ENCODE measurements at regions not wholly inside any gene's neighbourhood (a gene's known extent, or its start where the extent isn't known, plus 50 kb on each side); places are given as distances from the start of the nearest gene placed in this dataset.
A peak's percentile ranks its signal among the peaks of the same experiment; 100 is the strongest.

DNA sequence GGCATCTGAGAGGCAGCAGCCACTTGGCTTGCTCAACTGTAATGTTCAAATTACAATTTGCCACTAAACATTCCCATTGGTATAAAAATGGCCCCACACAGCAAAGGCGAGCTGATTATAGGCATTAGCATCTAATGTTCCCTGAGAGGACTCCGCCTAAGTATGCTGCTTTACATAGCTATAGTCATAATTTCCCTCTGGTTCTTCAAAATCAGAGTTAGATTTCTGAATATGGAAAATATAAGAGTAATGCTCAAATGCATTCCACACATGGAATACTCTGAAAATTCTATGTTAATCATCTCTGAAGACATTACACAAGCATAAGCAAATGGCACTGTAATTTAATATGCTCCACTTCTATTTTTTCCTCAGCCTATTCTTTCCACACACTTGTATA lies 83.7 kb upstream of the BTG1 start:
- no peak for DNase-seq
- no peak overlapping the region for H3K9ac ChIP-seq (ENCODE audit: low read length)
- H3K27me3 ChIP-seq (ENCODE audit: low read length): no peaks in the 10 kb centered on the region; the same call in 1 of the 2 replicates
- H3K4me3 ChIP-seq (ENCODE audit: low read length): no peak overlapping the region
- H3K9me2 ChIP-seq (replicated peaks; ENCODE audit: insufficient read depth, low read length): no peaks in the 10 kb centered on the region
- H3K9me3 ChIP-seq (ENCODE audit: low read length): no peaks in the 10 kb centered on the region
- no peak overlapping the region for H3K4me2 ChIP-seq (ENCODE audit: low read depth, low read length, poor library complexity, severe bottlenecking)
- peaks cover 6% of the 10 kb centered on the region for H3K4me1 ChIP-seq (ENCODE audit: low read length)
- no peaks in the 10 kb centered on the region for H3K36me3 ChIP-seq (ENCODE audit: insufficient read depth, low read length)
- H4K20me1 ChIP-seq (ENCODE audit: insufficient read depth, low read depth, low read length): no peaks in the 10 kb centered on the region
- no peak overlapping the region for H2AFZ ChIP-seq (ENCODE audit: low read length)
- no peaks in the 10 kb centered on the region for H3K79me2 ChIP-seq (ENCODE audit: low read length)
- H3K27ac ChIP-seq (ENCODE audit: low read length): no peak overlapping the region

- peaks cover 6% of the 10 kb centered on the region for H3K4me1 ChIP-seq (ENCODE audit: low read length)
- no peaks in the 10 kb centered on the region for H3K79me2 ChIP-seq (ENCODE audit: low read length)
- H2AFZ ChIP-seq (ENCODE audit: low read length): no peak overlapping the region
- no peaks in the 10 kb centered on the region for H3K9me2 ChIP-seq (replicated peaks; ENCODE audit: insufficient read depth, low read length)
- H3K4me3 ChIP-seq (ENCODE audit: low read length): no peak overlapping the region
- H4K20me1 ChIP-seq (ENCODE audit: insufficient read depth, low read depth, low read length): no peaks in the 10 kb centered on the region
- H3K27me3 ChIP-seq (ENCODE audit: low read length): no peaks in the 10 kb centered on the region; the same call in 1 of the 2 replicates
- no peak overlapping the region for H3K27ac ChIP-seq (ENCODE audit: low read length)
- no peaks in the 10 kb centered on the region for H3K36me3 ChIP-seq (ENCODE audit: insufficient read depth, low read length)
- no peak overlapping the region for H3K9ac ChIP-seq (ENCODE audit: low read length)
- no peak overlapping the region for H3K4me2 ChIP-seq (ENCODE audit: low read depth, low read length, poor library complexity, severe bottlenecking)
- H3K9me3 ChIP-seq (ENCODE audit: low read length): no peaks in the 10 kb centered on the region
- no peak for DNase-seq
Measured at GRCh38 chr12:92226961-92227360, 81.3 kb upstream of the BTG1 start.

- Histone ChIP-seq H3K36me3 (ENCODE audit: insufficient read depth, low read length) (no peaks in the 10 kb centered on the region), H4K20me1 (ENCODE audit: insufficient read depth, low read depth, low read length) (no peaks in the 10 kb centered on the region)
Measured at GRCh38 chr12:92226071-92226661, 80.5 kb upstream of the BTG1 start.

DNA sequence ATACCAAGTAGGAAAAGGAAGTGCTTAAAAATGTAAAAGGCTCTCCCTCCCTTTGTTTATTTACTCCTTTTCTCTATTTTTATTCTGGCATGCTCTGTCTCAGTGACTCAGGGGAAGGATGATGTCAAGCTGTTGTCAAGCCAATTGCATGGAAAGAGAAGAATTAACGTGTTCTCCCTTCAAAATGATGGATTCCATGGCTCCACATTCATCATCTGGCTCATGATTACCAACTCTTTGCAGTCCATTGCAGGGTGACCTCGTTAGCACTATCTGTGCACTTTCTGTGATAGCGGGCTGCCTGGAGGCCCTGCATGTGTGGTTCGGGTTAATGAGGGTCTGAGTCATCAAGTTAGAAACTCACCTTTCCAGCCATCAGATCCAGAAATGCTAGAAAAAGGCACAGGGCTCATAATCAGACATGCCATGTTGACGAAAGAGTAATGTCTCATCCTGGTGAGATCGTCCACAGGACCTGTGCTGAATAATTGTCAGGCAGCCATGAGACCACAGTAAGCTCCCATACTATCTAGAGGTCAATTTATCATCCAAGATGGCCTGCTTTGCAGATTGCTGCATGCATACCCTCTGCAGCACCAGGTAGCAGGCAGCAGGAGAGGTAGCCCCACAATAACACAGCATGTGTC lies 79.2 kb upstream of the BTG1 start:
- H3K79me2 ChIP-seq (ENCODE audit: low read length): no peaks in the 10 kb centered on the region
- H3K4me3 ChIP-seq (ENCODE audit: low read length): no peak overlapping the region
- H3K36me3 ChIP-seq (ENCODE audit: insufficient read depth, low read length): no peaks in the 10 kb centered on the region
- H3K4me1 ChIP-seq (ENCODE audit: low read length): peaks cover 6% of the 10 kb centered on the region
- no peak overlapping the region for H3K9ac ChIP-seq (ENCODE audit: low read length)
- H2AFZ ChIP-seq (ENCODE audit: low read length): no peak overlapping the region
- H3K9me2 ChIP-seq (replicated peaks; ENCODE audit: insufficient read depth, low read length): no peaks in the 10 kb centered on the region
- H3K9me3 ChIP-seq (ENCODE audit: low read length): no peaks in the 10 kb centered on the region
- no peaks in the 10 kb centered on the region for H4K20me1 ChIP-seq (ENCODE audit: insufficient read depth, low read depth, low read length)
- H3K27ac ChIP-seq (ENCODE audit: low read length): no peak overlapping the region
- no peak for DNase-seq
- no peaks in the 10 kb centered on the region; the same call in 1 of the 2 replicates for H3K27me3 ChIP-seq (ENCODE audit: low read length)
- no peak overlapping the region for H3K4me2 ChIP-seq (ENCODE audit: low read depth, low read length, poor library complexity, severe bottlenecking)

More at GRCh38 chr12:92226071-92226661, 80.5 kb upstream of the BTG1 start:
- Histone ChIP-seq H3K27me3 (ENCODE audit: low read length) (no peaks in the 10 kb centered on the region; the same call in 1 of the 2 replicates), H2AFZ (ENCODE audit: low read length) (no peak overlapping the region), H3K9ac (ENCODE audit: low read length) (no peak overlapping the region), H3K4me2 (ENCODE audit: low read depth, low read length, poor library complexity, severe bottlenecking) (no peak overlapping the region), H3K4me1 (ENCODE audit: low read length) (peaks cover 6% of the 10 kb centered on the region), H3K79me2 (ENCODE audit: low read length) (no peaks in the 10 kb centered on the region), H3K27ac (ENCODE audit: low read length) (no peak overlapping the region), H3K4me3 (ENCODE audit: low read length) (no peak overlapping the region), H3K9me3 (ENCODE audit: low read length) (no peaks in the 10 kb centered on the region), H3K9me2 (replicated peaks; ENCODE audit: insufficient read depth, low read length) (no peaks in the 10 kb centered on the region)
- no peak for DNase-seq

DNA sequence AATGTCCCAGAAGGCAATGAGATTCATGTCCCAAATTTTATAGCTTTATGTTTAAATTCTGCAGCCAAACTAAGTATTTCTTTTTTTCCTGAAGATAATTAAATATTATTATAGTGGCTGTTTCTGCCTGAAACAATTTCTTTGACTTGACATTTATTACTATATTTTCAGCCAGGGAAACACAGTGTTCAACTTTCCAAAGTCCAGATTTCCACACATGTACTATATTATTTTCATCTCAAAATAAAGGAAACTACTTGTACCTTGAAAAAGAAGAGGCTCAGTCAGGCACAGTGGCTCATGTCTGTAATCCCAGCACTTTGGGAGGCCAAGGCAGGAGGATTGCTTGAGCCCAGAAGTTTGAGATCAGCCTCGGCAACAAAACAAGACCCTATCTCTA lies 77.8 kb upstream of the BTG1 start:
- no peak overlapping the region for H2AFZ ChIP-seq (ENCODE audit: low read length)
- no peaks in the 10 kb centered on the region for H3K9me2 ChIP-seq (replicated peaks; ENCODE audit: insufficient read depth, low read length)
- DNase-seq: no peak
- peaks cover 10% of the 10 kb centered on the region for H3K4me1 ChIP-seq (ENCODE audit: low read length)
- H3K9ac ChIP-seq (ENCODE audit: low read length): no peak overlapping the region
- H3K4me2 ChIP-seq (ENCODE audit: low read depth, low read length, poor library complexity, severe bottlenecking): no peak overlapping the region
- no peaks in the 10 kb centered on the region for H3K9me3 ChIP-seq (ENCODE audit: low read length)
- H3K79me2 ChIP-seq (ENCODE audit: low read length): no peaks in the 10 kb centered on the region
- H3K27me3 ChIP-seq (ENCODE audit: low read length): no peaks in the 10 kb centered on the region
- H4K20me1 ChIP-seq (ENCODE audit: insufficient read depth, low read depth, low read length): no peaks in the 10 kb centered on the region
- H3K4me3 ChIP-seq (ENCODE audit: low read length): no peak overlapping the region
- H3K27ac ChIP-seq (ENCODE audit: low read length): no peak overlapping the region
- H3K36me3 ChIP-seq (ENCODE audit: insufficient read depth, low read length): no peaks in the 10 kb centered on the region

GRCh38 chr12:92221656-92222315 lies 76.1 kb upstream of the BTG1 start:
- H4K20me1 ChIP-seq (ENCODE audit: insufficient read depth, low read depth, low read length): no peaks in the 10 kb centered on the region
- H3K4me1 ChIP-seq (ENCODE audit: low read length): peaks cover 25% of the 10 kb centered on the region
- H3K4me2 ChIP-seq (ENCODE audit: low read depth, low read length, poor library complexity, severe bottlenecking): no peak overlapping the region
- no peaks in the 10 kb centered on the region for H3K9me3 ChIP-seq (ENCODE audit: low read length)
- H3K9me2 ChIP-seq (replicated peaks; ENCODE audit: insufficient read depth, low read length): no peaks in the 10 kb centered on the region
- no peak overlapping the region for H3K4me3 ChIP-seq (ENCODE audit: low read length)
- no peak overlapping the region for H3K27ac ChIP-seq (ENCODE audit: low read length)
- H3K27me3 ChIP-seq (ENCODE audit: low read length): no peaks in the 10 kb centered on the region
- no peak for DNase-seq
- H3K9ac ChIP-seq (ENCODE audit: low read length): no peak overlapping the region
- H3K79me2 ChIP-seq (ENCODE audit: low read length): no peaks in the 10 kb centered on the region
- no peaks in the 10 kb centered on the region for H3K36me3 ChIP-seq (ENCODE audit: insufficient read depth, low read length)
- no peak overlapping the region for H2AFZ ChIP-seq (ENCODE audit: low read length)

DNA sequence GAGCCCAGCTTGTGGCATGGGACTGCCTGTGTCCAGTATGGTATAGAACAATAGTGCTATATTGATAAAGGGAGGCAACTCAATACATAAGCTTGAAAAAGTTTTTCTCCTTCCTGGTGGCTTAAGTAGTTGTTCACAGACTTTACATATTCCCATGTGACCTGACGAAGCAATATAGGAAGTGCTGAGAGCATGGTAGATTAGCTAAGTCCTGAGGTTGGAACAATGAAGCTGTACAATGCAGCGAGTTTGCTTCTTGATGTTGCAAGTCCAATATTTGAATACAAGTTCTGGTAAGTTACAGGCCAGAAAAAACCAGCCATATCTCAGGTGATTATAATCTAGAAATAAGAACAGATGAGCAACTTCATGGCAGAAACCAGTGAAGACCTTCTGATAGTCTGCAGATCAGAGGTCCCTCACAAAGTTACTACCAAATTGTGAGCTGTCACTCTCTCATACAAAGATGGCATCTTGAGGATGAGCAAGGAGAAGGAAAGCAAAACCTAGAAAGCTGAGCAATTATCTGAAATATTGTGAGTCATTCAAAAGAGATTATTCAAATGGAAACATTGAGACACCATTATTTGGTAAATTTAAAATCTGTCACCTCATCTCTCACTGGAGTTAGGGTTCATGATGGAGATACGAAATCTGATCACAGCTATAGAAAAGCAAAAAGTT lies 72.9 kb upstream of the BTG1 start:
- Histone ChIP-seq H3K4me2 (ENCODE audit: low read depth, low read length, poor library complexity, severe bottlenecking) (peak overlapping the region; percentile 50), H3K4me3 (ENCODE audit: low read length) (no peak overlapping the region), H3K27me3 (ENCODE audit: low read length) (no peaks in the 10 kb centered on the region), H2AFZ (ENCODE audit: low read length) (peak overlapping the region; percentile 87), H3K27ac (ENCODE audit: low read length) (peak overlapping the region; percentile 20; the same call in 1 of the 2 replicates), H3K4me1 (ENCODE audit: low read length) (peaks cover 22% of the 10 kb centered on the region), H3K9me3 (ENCODE audit: low read length) (no peaks in the 10 kb centered on the region), H3K9ac (ENCODE audit: low read length) (no peak overlapping the region), H4K20me1 (ENCODE audit: insufficient read depth, low read depth, low read length) (no peaks in the 10 kb centered on the region), H3K9me2 (replicated peaks; ENCODE audit: insufficient read depth, low read length) (no peaks in the 10 kb centered on the region), H3K79me2 (ENCODE audit: low read length) (no peaks in the 10 kb centered on the region), H3K36me3 (ENCODE audit: insufficient read depth, low read length) (no peaks in the 10 kb centered on the region)
- peak; percentile 71 for DNase-seq

GRCh38 chr12:92216092-92216491 lies 70.4 kb upstream of the BTG1 start:
- Histone ChIP-seq H3K4me2 (ENCODE audit: low read depth, low read length, poor library complexity, severe bottlenecking) (no peak overlapping the region), H3K79me2 (ENCODE audit: low read length) (no peaks in the 10 kb centered on the region), H4K20me1 (ENCODE audit: insufficient read depth, low read depth, low read length) (no peaks in the 10 kb centered on the region), H3K4me3 (ENCODE audit: low read length) (no peak overlapping the region), H3K9me2 (replicated peaks; ENCODE audit: insufficient read depth, low read length) (no peaks in the 10 kb centered on the region), H3K9me3 (ENCODE audit: low read length) (no peaks in the 10 kb centered on the region), H3K4me1 (ENCODE audit: low read length) (peaks cover 22% of the 10 kb centered on the region), H3K27me3 (ENCODE audit: low read length) (no peaks in the 10 kb centered on the region), H3K9ac (ENCODE audit: low read length) (no peak overlapping the region), H3K36me3 (ENCODE audit: insufficient read depth, low read length) (no peaks in the 10 kb centered on the region), H3K27ac (ENCODE audit: low read length) (no peak overlapping the region), H2AFZ (ENCODE audit: low read length) (no peak overlapping the region)
- no peak for DNase-seq

All from Karpas-422 (cell line).